KOPT-K1 (cell line): ENCODE measurements at regions not wholly inside any gene's neighbourhood (a gene's known extent, or its start where the extent isn't known, plus 50 kb on each side); places are given as distances from the start of the nearest gene placed in this dataset.
"Not testable (repeated sequence)": the region's sequence is repeated elsewhere in the genome, so short reads cannot be mapped to it uniquely, and the experiment has no call there.

Experiments
- H3K27ac ChIP-seq: fragments of 200-600 bp; sonication (generic); 2 replicates; pipeline ENCODE4 v1.5.1; 2016; ENCODE audit warnings: antibody characterized with exemption, mild to moderate bottlenecking, low read depth, low read length; ENCODE audit not compliant: poor library complexity, severe bottlenecking
- H3K36me3 ChIP-seq: fragments of 200-600 bp; sonication (generic); 2 replicates; pipeline ENCODE4 v1.5.1; 2017; ENCODE audit warnings: antibody characterized with exemption, mild to moderate bottlenecking, low read length, moderate library complexity; ENCODE audit not compliant: insufficient read depth
- H3K9me3 ChIP-seq: fragments of 200-600 bp; sonication (generic); 2 replicates; pipeline ENCODE4 v1.5.1; 2017; ENCODE audit warnings: antibody characterized with exemption, low read length, mild to moderate bottlenecking; ENCODE audit not compliant: insufficient read depth, poor library complexity, severe bottlenecking

GRCh38 chr10:3568392-3568791 lies 216.6 kb downstream of the KLF6 start:
- H3K36me3 ChIP-seq = no peaks in the 10 kb centered on the region
- H3K27ac ChIP-seq = peak overlapping the region; percentile 25
- peaks cover 5% of the 10 kb centered on the region for H3K9me3 ChIP-seq

- no peaks in the 10 kb centered on the region for H3K36me3 ChIP-seq
- H3K27ac ChIP-seq = no peak overlapping the region
- peaks cover 5% of the 10 kb centered on the region for H3K9me3 ChIP-seq
Observed at GRCh38 chr10:3567291-3567963, 217.6 kb downstream of the KLF6 start.

- Histone ChIP-seq H3K9me3 (peaks cover 5% of the 10 kb centered on the region), H3K27ac (no peak overlapping the region), H3K36me3 (no peaks in the 10 kb centered on the region)
Observed at GRCh38 chr10:3566627-3567026, 218.4 kb downstream of the KLF6 start.

GRCh38 chr10:3564346-3565002 lies 220.5 kb downstream of the KLF6 start:
- no peak overlapping the region for H3K27ac ChIP-seq
- H3K9me3 ChIP-seq = peaks cover 5% of the 10 kb centered on the region

GRCh38 chr10:3563298-3563697 lies 221.7 kb downstream of the KLF6 start:
- Histone ChIP-seq H3K36me3 (no peaks in the 10 kb centered on the region), H3K9me3 (peaks cover 5% of the 10 kb centered on the region), H3K27ac (no peak overlapping the region)

More at GRCh38 chr10:3564346-3565002, 220.5 kb downstream of the KLF6 start:
- H3K36me3 ChIP-seq = no peaks in the 10 kb centered on the region

GRCh38 chr10:3560628-3561027 lies 224.4 kb downstream of the KLF6 start:
- H3K27ac ChIP-seq, H3K9me3 ChIP-seq, H3K36me3 ChIP-seq: not testable (repeated sequence)

GRCh38 chr10:3559527-3559926 lies 225.5 kb downstream of the KLF6 start:
- no peaks in the 10 kb centered on the region for H3K9me3 ChIP-seq
- no peak overlapping the region for H3K27ac ChIP-seq
- no peaks in the 10 kb centered on the region for H3K36me3 ChIP-seq

GRCh38 chr10:3559011-3559410 lies 226.0 kb downstream of the KLF6 start:
- Histone ChIP-seq H3K36me3 (no peaks in the 10 kb centered on the region), H3K9me3 (no peaks in the 10 kb centered on the region), H3K27ac (no peak overlapping the region)

GRCh38 chr10:3556191-3557017 lies 228.6 kb downstream of the KLF6 start:
- not testable (repeated sequence) for H3K9me3 ChIP-seq, H3K36me3 ChIP-seq, H3K27ac ChIP-seq

- H3K27ac ChIP-seq = peak overlapping the region; percentile 10
- no peaks in the 10 kb centered on the region for H3K36me3 ChIP-seq
- H3K9me3 ChIP-seq = no peaks in the 10 kb centered on the region
Observed at GRCh38 chr10:3554121-3554522, 230.9 kb downstream of the KLF6 start.

GRCh38 chr10:3552281-3552680 lies 232.7 kb downstream of the KLF6 start:
- Histone ChIP-seq H3K36me3 (no peaks in the 10 kb centered on the region), H3K9me3 (peaks cover 10% of the 10 kb centered on the region), H3K27ac (no peak overlapping the region)

GRCh38 chr10:3551761-3552160 lies 233.2 kb downstream of the KLF6 start:
- Histone ChIP-seq H3K9me3 (peaks cover 12% of the 10 kb centered on the region), H3K36me3 (no peaks in the 10 kb centered on the region), H3K27ac (no peak overlapping the region)

- Histone ChIP-seq H3K9me3 (peaks cover 12% of the 10 kb centered on the region), H3K27ac (no peak overlapping the region), H3K36me3 (no peaks in the 10 kb centered on the region)
Observed at GRCh38 chr10:3549118-3549517, 235.9 kb downstream of the KLF6 start.

- Histone ChIP-seq H3K9me3 (peaks cover 12% of the 10 kb centered on the region), H3K27ac (no peak overlapping the region), H3K36me3 (no peaks in the 10 kb centered on the region)
Observed at GRCh38 chr10:3548702-3549101, 236.3 kb downstream of the KLF6 start.

- H3K36me3 ChIP-seq = no peaks in the 10 kb centered on the region
- H3K9me3 ChIP-seq = peaks cover 12% of the 10 kb centered on the region
- no peak overlapping the region for H3K27ac ChIP-seq
Observed at GRCh38 chr10:3548076-3548475, 236.9 kb downstream of the KLF6 start.
